Fibroblast of lung (primary cell): ENCODE measurements at regions not wholly inside any gene's neighbourhood (a gene's known extent, or its start where the extent isn't known, plus 50 kb on each side); places are given as distances from the start of the nearest gene placed in this dataset.

Experiments used
- CTCF ChIP-seq, 2 donors: IDR thresholded peaks in 1 of 2; conservative IDR thresholded peaks in 1 of 2; 1 replicate in 1 of 2; 2 replicates in 1 of 2; pipeline ENCODE4 v1.5.1; 2011 to 2012; ENCODE audit warnings: low read length in 2 of 2, control low read depth in 1 of 2, inconsistent platforms in 1 of 2, low read depth in 1 of 2, mild to moderate bottlenecking in 1 of 2
- EZH2 ChIP-seq: IDR thresholded peaks from 2 replicates; pipeline ENCODE4 v1.5.1; 2012; ENCODE audit warnings: low read length, control low read depth, mild to moderate bottlenecking; ENCODE audit errors: missing control alignments

- TF ChIP-seq EZH2 (no peak), CTCF (conservative IDR thresholded peaks at IDR 0.05 in 1 of 2, IDR thresholded peaks at IDR 0.05 in 1 of 2; ENCODE audit: low read depth in 1 of 2, low read length in 2 of 2) (no peak)
Measured at GRCh38 chr12:125272383-125272933, 207.2 kb downstream of the AACS start.
